ENCODE measurements at regions not wholly inside any gene's neighbourhood (a gene's known extent, or its start where the extent isn't known, plus 50 kb on each side); places are given as distances from the start of the nearest gene placed in this dataset.

GRCh38 chr9:95766906-95767305, 108.6 kb upstream of the ERCC6L2 start:
- H4K20me1 ChIP-seq (ENCODE audit: insufficient read depth, poor library complexity, severe bottlenecking): no peaks in the 10 kb centered on the region
- peaks cover 30% of the 10 kb centered on the region for H3K4me1 ChIP-seq (ENCODE audit: insufficient read depth)
- H3K27ac ChIP-seq: no peak overlapping the region
- WGBS (ENCODE audit: low lambda C conversion rate, missing lambda C conversion rate): 90% methylated on average over 4 of the region's 4 CpGs
- DNase-seq (ENCODE audit: low spot score): no peak
- H2AFZ ChIP-seq: no peak overlapping the region
- TF ChIP-seq EZH2 (IDR thresholded peaks at IDR 0.05; ENCODE audit: borderline replicate concordance) (no peak), CTCF (IDR thresholded peaks at IDR 0.05; ENCODE audit: poor library complexity) (no peak), EZH2phosphoT487 (IDR thresholded peaks at IDR 0.05; ENCODE audit: low read depth, severe bottlenecking, unreplicated experiment) (no peak)
- H3K36me3 ChIP-seq (replicated peaks; ENCODE audit: insufficient read depth, low read depth): no peaks in the 10 kb centered on the region
- peaks cover 4% of the 10 kb centered on the region for H3K79me2 ChIP-seq
- H3K4me3 ChIP-seq: no peak overlapping the region
- H3K4me2 ChIP-seq: no peak overlapping the region
- no peaks in the 10 kb centered on the region for H3K27me3 ChIP-seq
- no peaks in the 10 kb centered on the region for H3K9me3 ChIP-seq (ENCODE audit: low read depth)
- no peaks in the 10 kb centered on the region for H3K9me2 ChIP-seq (replicated peaks; ENCODE audit: insufficient read depth)

GRCh38 chr9:95764533-95765319, 110.8 kb upstream of the ERCC6L2 start:
- peaks cover 4% of the 10 kb centered on the region for H3K79me2 ChIP-seq

GRCh38 chr9:95763983-95764382, 111.5 kb upstream of the ERCC6L2 start:
- DNase-seq (ENCODE audit: low spot score): no peak
- no peak overlapping the region for H3K4me3 ChIP-seq
- 79% methylated on average over 2 of the region's 2 CpGs for WGBS (ENCODE audit: low lambda C conversion rate, missing lambda C conversion rate)
- H3K9me2 ChIP-seq (replicated peaks; ENCODE audit: insufficient read depth): no peaks in the 10 kb centered on the region
- H3K36me3 ChIP-seq (replicated peaks; ENCODE audit: insufficient read depth, low read depth): no peaks in the 10 kb centered on the region
- H3K27ac ChIP-seq: peak overlapping the region; percentile 84
- no peaks in the 10 kb centered on the region for H3K27me3 ChIP-seq
- peak overlapping the region; percentile 71 for H3K4me2 ChIP-seq
- no peaks in the 10 kb centered on the region for H4K20me1 ChIP-seq (ENCODE audit: insufficient read depth, poor library complexity, severe bottlenecking)
- no peak overlapping the region for H2AFZ ChIP-seq
- no peaks in the 10 kb centered on the region for H3K9me3 ChIP-seq (ENCODE audit: low read depth)
- H3K4me1 ChIP-seq (ENCODE audit: insufficient read depth): peaks cover 18% of the 10 kb centered on the region
- TF ChIP-seq EZH2phosphoT487 (IDR thresholded peaks at IDR 0.05; ENCODE audit: low read depth, severe bottlenecking, unreplicated experiment) (no peak), EZH2 (IDR thresholded peaks at IDR 0.05; ENCODE audit: borderline replicate concordance) (no peak), CTCF (IDR thresholded peaks at IDR 0.05; ENCODE audit: poor library complexity) (no peak)
- H3K79me2 ChIP-seq: peaks cover 4% of the 10 kb centered on the region

More at GRCh38 chr9:95764533-95765319, 110.8 kb upstream of the ERCC6L2 start:
- Histone ChIP-seq H3K4me1 (ENCODE audit: insufficient read depth) (peaks cover 18% of the 10 kb centered on the region), H4K20me1 (ENCODE audit: insufficient read depth, poor library complexity, severe bottlenecking) (no peaks in the 10 kb centered on the region), H2AFZ (no peak overlapping the region), H3K4me3 (no peak overlapping the region), H3K27me3 (no peaks in the 10 kb centered on the region), H3K4me2 (peak overlapping the region; percentile 71), H3K36me3 (replicated peaks; ENCODE audit: insufficient read depth, low read depth) (no peaks in the 10 kb centered on the region), H3K9me2 (replicated peaks; ENCODE audit: insufficient read depth) (no peaks in the 10 kb centered on the region), H3K27ac (peak overlapping the region; percentile 84), H3K9me3 (ENCODE audit: low read depth) (no peaks in the 10 kb centered on the region)
- TF ChIP-seq EZH2 (IDR thresholded peaks at IDR 0.05; ENCODE audit: borderline replicate concordance) (no peak), CTCF (IDR thresholded peaks at IDR 0.05; ENCODE audit: poor library complexity) (no peak), EZH2phosphoT487 (IDR thresholded peaks at IDR 0.05; ENCODE audit: low read depth, severe bottlenecking, unreplicated experiment) (no peak)
- 34% methylated on average over 19 of the region's 19 CpGs for WGBS (ENCODE audit: low lambda C conversion rate, missing lambda C conversion rate)
- DNase-seq (ENCODE audit: low spot score): peak; percentile 57
